ENCODE measurements at regions not wholly inside any gene's neighbourhood (a gene's known extent, or its start where the extent isn't known, plus 50 kb on each side); places are given as distances from the start of the nearest gene placed in this dataset.

- TF ChIP-seq POLR2A (IDR thresholded peaks at IDR 0.05; ENCODE audit: low read depth) (no peak), POLR2AphosphoS5 (IDR thresholded peaks at IDR 0.05) (no peak)
Measured at GRCh38 chr13:20340759-20341171, 108.6 kb upstream of the GJB6 start.

Data from esophagus muscularis mucosa (tissue), 2 donors.